ENCODE measurements at regions not wholly inside any gene's neighbourhood (a gene's known extent, or its start where the extent isn't known, plus 50 kb on each side); places are given as distances from the start of the nearest gene placed in this dataset.

DNA sequence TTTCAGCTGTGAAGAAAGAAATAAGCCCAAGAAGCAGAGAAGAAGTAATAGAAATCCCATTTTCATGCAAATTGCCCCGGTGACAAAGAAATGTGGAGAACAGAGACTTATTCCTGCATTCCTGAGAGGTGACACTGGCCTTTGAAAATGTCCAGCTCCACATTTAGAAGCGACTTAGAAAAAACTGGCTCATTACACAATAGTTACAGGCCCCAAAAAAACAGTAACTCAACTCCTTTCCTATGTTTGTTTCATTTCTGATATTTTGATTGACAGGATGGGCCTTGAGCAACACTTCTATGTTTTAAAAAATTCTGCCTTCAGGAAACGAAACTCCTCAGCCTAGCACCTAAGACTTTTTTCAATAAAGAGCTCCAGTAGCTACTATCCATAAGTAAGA is 726.9 kb upstream of the TENM4 start:
- no peak for FAIRE-seq

DNA sequence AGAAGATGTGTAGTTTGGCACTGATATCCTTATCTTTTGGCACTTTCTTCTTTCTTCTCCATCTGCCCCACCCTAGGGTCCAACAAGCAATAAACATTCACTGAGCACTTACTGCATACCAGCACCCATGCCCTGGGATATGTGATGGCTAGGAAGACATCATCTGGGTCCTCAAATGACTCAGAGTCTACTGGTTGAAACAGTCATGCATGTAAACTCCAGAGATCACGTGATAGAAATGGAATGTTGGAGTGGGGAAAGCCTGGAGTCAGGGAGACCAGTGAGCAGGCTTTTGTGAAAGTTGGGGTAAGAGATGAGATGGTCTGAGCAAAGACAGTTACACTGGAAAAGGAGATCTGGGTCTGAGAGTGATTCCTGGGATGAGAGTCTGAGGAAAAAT is 724.9 kb upstream of the TENM4 start:
- no peak for FAIRE-seq

DNA sequence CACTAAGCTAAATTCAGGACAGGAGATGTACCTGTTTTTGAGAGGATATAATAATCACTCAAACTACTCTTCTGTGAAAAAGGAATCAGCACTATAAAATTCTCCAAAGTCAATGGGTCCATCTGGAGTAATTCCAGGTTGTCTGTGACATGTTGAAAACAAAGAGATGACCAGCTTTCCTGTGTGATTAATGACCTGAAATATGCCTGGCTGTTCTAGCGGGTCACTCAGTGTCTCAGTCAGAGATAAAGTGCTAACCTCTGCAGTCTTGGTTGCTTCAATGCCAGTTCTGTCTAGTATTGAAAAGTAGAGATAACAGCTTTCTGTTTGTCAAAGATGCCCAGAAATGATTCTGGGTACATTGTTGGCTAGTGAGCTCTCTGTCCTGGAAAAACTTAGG is 722.6 kb upstream of the TENM4 start:
- FAIRE-seq = no peak

DNA sequence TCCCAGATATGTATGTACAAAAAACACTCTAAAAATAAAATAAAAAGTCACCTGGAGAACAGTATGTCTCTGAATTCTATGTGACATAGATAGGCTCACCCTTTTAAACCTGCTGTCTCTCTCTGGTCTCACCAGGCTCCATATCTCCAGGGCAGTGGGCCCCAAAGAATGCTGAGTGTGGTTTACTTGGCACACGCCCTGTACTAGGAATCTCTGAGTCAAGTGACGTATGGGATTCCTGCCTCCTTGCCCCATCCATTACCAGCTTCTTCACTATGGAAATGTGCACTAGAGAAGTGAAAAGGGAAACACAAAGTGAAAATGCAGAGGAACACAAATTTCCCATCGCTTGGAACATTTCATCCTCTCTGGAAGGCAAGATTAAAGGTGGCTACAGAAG is 722.2 kb upstream of the TENM4 start:
- FAIRE-seq = no peak

DNA sequence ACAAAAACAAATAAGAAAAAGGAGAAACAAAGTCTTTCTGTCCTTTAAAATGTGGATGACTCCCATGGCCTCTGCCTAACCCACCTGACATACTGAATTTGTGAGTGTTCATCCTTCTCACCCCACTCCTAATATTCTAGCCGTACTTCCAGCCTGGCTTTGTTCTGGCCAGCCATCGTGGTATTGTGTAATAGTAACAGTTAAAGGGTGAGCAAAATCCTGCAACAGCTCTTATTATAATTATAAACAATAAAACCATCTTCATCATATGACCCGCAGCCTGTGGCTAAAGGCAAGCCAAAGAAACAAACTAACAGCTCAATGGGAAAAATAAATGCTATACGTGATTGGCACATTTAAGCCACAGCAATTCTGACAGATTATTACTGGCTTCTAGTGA is 721.6 kb upstream of the TENM4 start:
- no peak for FAIRE-seq

DNA sequence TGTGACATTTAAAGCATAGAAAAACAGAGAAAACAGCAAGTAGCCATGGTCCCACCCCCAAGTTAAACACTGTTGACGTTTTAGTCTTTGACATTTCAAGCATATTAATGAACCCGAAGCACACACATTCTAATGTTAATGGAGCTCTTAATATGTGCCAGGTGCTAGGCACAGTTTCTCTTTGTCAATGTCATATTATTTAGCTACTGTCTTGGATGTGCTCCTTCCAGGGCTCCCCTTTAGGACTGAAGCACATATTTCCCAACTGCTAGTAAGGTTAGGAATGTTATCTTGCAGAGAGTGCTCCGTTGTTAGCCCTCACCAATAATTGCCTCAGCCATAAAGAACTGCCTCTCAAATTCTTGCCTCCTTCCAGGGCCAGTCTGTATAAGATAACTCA is 716.6 kb upstream of the TENM4 start:
- no peak for FAIRE-seq

DNA sequence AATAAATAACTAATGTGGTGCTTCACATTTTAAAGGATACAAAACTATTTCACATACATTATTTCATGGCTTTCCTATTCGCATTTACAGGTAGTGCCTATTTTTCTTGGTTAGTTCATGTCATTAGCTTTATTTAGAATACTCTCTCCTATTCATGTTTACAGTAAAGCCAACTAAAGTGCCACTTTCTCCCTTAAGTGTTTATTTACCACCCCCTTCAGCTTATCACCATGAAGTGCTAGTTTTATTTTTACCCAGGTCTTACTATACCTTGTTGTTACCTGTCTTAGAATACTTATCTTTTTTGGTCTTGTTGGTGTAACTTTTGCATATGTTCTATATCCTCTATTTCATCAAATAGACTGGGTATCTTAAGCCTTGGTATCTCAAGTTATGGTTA is 715.2 kb upstream of the TENM4 start:
- no peak for FAIRE-seq

DNA sequence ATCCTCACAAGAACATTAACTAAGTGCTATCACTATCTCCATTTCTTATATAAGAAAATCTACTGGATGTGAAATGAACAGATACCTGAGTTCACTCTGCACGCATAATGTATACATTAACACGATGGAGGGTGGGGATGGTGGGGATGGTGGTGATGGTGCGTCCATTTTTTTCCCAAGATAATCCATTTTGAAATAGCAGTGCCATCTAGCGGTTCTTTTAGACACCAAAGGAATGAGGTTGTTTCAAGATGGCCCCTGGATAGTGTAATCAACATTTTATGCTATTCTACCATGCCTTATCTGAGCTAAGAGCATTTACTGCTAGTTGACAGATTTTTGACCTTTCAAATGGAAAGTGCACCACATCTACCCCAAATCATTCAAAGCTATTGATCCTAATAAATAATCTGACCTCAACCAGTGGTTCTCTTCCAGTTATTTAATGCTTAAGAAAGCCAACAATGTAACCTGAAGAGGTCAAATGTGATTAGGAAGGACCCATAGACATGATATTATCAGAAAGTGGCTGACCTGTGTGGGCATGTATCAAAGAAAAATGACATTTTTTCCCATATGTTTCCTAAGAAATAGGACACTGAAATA is 714.7 kb upstream of the TENM4 start:
- FAIRE-seq = no peak

DNA sequence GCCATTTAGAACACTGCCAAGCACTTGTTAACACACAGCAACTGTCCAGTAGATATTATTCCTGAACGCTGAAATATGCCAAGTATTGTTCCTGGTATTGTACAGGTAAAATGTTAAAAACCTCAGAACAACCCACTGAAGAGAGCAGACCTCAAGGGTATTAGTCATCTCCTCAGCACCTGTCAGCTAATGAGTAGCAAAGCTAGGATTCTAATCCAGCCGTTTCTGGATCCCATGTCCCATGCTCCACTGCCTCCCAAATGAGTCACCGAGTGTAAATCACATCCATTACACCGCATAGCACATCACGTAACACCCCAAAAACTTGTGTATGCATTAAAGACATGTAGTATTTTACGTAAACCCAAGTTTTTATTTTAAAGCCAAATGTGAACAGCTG is 705.4 kb upstream of the TENM4 start:
- FAIRE-seq = no peak

DNA sequence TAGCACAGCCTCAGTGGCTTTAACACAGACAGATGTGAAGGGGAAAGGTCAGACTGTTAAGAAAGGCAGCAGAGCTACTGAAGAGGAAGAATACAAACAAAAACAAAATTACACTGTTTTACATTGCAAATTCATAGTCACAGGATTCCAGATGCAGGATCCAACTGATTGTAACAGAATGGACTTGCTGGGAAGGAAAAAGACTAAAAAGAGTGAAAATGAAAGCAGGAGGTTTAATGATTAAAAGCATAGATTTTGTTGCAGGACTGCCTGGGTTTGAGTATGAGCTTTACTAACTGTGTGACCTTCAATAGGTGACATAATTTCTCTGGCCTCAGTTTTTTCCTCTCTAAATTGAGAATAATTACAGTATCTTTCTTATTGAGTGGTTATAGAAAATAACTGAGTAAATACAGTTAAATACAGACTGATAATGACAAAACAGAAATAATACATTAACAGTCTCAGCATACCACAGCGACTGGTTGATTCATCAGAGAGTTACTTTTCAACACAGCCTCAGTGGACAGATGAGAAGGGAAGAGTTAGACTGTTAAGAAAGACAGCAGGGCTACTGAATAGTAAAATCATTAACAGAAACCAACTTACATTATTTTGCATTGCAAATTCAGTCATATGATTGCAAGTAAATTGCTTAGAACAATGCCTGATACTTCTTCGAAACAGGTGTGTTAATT is 704.2 kb upstream of the TENM4 start:
- peak; percentile 43 for FAIRE-seq

DNA sequence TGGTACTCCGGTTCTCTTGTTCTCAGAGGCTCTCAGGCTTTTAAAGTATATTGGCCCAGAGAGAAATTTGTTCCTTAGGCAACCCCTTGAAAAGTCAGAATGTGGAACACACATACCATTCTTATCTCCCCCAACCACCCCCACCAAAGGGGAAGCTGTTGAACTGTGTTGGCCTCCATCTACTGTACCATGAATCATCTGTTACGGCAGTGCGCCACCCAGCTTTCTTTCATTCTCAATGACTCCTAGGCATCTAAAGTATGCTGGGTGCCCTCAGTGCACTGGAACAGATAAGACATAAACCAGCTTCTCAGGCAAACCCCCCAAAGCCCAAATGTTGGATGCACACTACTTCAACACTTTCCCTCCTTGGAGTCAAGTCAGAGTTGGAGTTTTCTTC is 696.2 kb upstream of the TENM4 start:
- no peak for FAIRE-seq

DNA sequence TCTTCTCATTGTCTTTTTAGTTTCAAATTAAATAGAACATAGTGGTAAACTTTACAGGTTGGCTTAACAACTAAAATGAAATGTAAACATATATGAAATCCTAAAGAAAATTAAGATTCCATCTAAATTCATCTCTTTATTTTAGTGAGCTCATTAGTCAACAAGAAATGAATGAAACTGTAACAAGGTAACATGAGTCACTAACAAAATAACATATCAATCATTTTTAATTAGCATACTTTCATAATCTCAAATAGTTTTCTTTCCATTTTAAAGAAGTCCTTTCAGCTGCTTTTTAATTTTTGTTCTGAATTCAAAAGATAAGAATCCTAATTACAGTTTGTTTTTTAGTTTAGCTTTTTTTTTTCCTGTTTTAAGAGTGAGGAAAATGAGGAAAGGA is 688.6 kb upstream of the TENM4 start:
- no peak for FAIRE-seq

DNA sequence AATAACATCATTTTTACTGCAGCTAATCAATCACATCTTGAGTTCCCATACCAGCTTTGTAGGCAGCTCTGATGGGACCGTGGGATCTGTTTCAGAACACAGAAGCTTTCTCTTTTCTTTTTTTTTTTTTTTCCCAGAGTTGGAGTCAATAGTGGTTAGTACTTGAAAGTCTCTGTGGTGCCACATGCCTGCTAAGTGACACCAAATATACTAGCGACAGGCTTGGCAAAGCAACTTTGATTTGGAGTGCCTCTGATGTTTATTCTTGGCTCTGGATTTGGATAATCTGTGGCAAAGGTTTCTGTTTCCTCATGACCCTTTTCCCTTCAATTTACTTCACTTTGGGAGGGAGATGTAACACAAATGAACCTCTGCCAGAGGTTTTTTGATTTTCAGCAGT is 681.4 kb upstream of the TENM4 start:
- FAIRE-seq = no peak

DNA sequence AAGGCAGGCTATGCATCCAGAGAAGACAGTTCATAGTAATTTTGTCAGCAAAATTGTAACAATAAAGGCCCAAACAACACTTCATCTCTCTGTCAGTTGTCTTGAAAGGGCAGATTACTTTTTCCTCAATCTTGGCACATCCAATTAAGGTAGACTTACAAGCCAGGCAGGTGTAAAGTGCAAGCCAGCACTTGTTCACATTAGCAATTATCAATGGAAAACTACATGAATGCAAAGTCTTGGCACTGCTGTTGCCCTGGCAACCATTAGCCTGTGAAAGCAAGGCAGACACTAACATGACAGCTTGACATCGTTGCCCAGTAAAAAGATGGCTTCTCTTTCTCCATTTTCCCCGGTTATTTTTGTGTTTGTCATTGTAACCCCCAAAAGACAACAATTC is 677.2 kb upstream of the TENM4 start:
- no peak for FAIRE-seq

DNA sequence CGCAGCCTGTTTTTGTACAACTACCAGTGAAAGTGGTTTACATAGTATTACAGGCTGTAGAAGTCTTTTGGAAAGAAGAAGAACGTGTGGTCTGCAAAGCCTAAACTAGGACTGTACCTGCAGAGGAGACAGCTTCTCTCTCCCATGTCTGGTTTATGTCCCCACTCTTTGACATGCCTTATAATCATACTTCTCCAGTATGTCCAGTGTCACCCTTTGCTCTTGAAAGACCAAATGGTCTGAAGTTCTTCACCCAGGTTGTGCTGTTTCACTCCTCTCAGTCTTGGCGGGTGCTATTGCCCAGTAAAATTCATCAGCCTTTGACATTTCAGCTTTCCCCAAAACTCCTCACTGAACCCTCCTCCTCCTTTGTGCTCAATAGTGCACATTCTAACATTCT is 676.0 kb upstream of the TENM4 start:
- FAIRE-seq = no peak

DNA sequence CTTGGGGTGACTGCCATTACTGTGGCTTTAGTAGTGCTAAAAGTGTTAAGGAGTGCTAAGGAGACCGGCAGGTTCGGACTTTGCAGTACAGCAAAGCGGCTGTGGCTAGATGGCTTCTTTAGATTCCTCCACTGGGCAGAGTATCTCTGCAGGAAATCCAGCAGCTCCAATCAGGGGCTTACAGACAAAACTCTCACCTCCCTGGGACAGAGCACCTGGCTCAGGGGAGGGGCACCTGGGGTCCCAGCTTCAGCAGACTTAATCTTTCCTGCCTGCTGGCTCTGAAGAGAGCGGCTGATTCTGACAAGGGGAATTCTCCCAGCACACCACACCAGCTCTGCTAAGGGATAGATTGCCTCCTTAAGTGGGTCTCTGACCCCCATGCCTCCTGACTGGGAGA is 668.8 kb upstream of the TENM4 start:
- no peak for FAIRE-seq

DNA sequence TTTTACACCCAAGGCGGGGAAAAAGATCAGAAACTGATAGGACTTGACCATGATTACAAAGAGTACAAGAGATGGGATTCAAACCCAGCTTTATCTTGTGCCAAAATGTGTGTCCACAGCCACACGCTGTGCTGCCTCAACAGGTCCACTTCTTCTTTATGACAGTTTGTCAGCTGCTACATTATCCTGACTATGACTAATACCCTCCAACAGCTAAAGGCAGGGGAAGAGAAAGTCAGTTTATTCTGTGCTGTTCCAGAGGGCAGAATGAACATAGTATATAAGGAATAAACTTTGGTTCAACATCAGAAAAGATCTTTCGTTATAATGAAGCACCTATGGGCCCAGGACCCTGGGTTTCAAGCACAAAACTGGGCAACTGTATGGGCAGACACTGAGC is 668.2 kb upstream of the TENM4 start:
- FAIRE-seq = no peak

DNA sequence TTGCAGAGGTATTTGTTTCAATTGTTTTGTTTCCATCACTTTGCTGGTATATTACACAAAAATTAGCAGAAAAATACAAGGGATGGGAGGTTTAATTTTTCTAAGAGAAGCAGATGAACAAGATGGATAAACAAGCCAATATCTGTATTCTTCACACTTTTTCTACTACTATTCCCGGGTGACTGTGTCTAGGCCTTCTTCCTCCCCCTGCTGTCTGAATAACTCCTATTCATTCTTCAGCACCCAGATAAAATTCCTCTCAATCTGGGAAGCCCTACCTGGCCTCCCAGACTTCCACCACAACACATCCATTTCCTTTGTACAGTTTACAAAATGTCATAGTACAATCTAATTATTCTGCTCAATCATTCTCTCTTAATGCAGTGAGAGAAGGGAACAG is 666.6 kb upstream of the TENM4 start:
- no peak for FAIRE-seq

DNA sequence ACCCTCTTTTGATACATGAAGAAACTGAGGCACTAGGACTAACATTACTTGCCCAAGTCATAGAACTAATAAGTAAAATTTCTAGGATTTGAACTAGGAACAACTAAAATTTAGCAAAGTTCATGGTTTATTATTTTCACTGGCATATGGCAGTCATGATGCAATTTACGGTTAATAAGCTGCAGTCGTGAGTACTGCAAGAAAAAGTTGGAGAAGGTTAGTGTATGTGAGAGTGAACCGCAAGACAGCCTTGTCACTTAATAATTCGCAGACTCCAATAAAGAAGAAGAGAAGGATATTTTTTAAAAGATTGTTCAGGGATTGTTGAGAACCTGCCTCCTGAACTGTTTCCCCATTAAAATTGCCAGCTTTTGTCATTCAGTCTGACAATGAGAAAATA is 663.4 kb upstream of the TENM4 start:
- no peak for FAIRE-seq

DNA sequence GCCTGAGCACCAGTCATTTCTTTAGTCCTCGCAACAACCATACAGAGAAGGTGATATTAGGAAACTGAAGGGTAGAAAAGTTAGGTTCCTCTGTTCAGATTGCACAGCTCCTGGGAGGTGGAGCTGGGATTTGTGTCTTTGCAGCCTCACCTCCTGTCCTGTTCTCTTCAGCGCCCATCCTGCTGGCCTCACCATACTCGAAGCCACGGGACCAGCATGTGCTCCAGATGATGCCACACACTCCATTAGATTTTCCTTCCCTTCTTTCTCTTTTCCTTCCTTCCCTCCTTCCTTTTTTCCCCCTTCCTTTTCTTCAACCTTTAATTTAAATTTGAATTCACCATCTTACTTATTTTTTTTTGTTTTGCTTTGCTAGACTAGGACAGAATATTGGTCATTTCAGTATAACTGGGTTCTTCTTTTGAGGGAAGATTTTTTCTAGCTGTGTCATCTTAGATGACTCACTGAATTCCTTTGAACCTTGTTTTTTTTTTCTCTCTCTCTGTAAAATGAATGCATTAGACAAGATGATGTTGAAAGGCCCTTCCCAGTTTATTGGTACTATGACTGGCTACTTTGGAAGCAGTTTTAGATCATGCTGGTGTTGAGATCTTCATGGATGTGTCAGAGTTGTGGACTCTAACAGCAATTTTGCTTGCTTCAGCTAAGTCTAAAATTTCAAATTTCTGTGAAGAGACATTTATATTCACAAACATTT is 662.5 kb upstream of the TENM4 start:
- no peak for FAIRE-seq

DNA sequence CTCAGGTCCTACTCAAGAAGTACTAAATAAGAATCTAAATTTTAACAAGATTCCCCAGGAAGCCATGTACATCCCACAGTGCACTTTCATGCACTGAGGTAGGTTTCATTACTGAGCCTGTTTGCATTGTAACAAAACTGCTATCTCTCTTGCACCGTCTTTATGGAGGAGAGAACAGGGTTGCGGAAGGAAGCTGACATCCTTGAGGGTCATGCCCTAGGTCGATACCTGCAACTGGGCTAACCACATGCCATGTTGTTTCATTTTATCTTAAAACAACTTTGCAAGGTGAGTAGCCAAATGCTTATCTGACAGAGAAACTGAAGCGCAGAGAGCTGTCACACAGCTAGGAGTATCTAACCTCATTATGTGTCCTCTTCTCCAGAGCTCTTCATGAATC is 656.3 kb upstream of the TENM4 start:
- no peak for FAIRE-seq

DNA sequence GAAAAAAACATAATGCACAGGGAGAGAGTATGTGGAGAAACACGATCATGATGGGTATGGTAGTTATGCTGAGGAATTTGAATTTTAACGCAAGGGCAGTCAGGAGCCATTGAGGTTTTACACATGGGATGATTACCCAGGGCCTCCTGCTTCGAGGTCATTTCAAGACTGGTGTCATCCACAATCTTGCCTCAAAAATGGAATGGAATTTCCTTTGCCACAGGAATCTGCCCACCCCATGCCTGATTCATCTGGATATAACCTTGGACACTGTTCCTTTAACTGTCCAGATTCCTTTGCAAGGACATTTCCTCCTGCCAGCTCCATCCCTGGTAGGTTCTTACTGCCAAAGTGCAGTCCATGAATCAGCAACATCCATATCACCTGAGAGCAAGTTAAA is 655.9 kb upstream of the TENM4 start:
- FAIRE-seq = no peak

DNA sequence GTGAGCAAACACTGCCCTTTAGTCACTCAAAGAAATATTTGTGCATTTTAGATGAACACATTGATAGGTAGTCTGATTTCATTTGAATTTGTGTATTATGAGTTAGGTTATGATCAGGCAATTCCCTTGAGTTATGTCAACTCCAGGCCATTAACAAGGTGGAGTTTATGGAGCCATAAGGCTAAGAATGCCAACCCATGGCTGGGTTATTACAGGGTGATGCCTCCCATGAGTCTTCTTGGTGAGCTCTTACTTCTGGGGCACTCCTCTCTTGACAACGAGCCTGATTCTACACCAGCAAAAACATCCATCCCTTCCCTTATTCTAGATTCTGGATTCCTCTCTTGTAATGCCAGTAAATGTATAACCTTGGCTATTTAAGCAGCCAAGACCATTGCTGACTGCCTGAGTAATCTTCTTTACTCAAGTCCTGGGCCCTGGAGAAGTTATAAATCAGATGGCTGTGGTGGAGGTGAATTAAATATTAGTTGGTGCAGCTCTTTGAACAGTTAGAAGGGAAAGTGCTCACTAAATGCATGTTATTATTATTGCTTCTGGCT is 645.7 kb upstream of the TENM4 start:
- FAIRE-seq = no peak

DNA sequence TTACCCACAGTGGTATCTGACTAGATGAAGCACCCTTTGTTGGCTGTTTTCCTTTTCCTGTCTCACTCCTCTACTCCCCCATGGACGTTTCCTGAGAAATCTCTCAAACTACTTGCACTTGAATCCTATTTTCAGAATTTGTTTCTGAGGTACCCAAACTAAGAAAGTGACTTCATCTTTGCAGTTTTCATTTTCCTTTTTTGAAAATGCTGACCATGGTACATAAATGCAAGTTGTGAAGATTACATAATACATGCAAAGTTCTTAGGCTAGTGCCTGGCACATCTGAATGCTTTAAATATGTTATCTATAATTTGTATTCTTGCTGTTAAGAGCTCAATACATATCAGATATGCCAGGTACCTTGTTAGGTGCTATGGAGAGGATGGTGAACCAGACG is 644.7 kb upstream of the TENM4 start:
- no peak for FAIRE-seq
